HUES64 (cell line): ENCODE measurements at regions not wholly inside any gene's neighbourhood (a gene's known extent, or its start where the extent isn't known, plus 50 kb on each side); places are given as distances from the start of the nearest gene placed in this dataset.

Experiments used
- H3K27ac ChIP-seq: 2 replicates; pipeline ENCODE4 v1.7.0; 2013; ENCODE audit warnings: low read depth, low read length, inconsistent platforms
- H3K27me3 ChIP-seq: 2 replicates; pipeline ENCODE4 v1.6.1; 2013; ENCODE audit warnings: mild to moderate bottlenecking, low read length; ENCODE audit not compliant: insufficient read depth
- H3K36me3 ChIP-seq: 2 replicates; pipeline ENCODE4 v1.6.1; 2013; ENCODE audit warnings: mild to moderate bottlenecking, low read length; ENCODE audit not compliant: insufficient read depth
- H3K4me1 ChIP-seq: 2 replicates; pipeline ENCODE4 v1.6.1; 2013; ENCODE audit warnings: mild to moderate bottlenecking, low read length, moderate library complexity; ENCODE audit not compliant: insufficient read depth
- H3K4me3 ChIP-seq: 2 replicates; pipeline ENCODE4 v1.5.1; 2013; ENCODE audit warnings: mild to moderate bottlenecking, low read length, moderate library complexity
- H3K9ac ChIP-seq: 2 replicates; pipeline ENCODE4 v1.6.1; 2013; ENCODE audit warnings: mild to moderate bottlenecking, low read depth, low read length
- H3K9me3 ChIP-seq: 2 replicates; pipeline ENCODE4 v1.6.1; 2013; ENCODE audit warnings: low read depth, low read length; ENCODE audit not compliant: insufficient read depth
- WGBS: fragments of 150-250, 120-280 bp; methylation state at CpG from one replicate; pipeline ENCODE4 v1.1.7; 2013; ENCODE audit warnings: missing lambda C conversion rate; 5-methylcytosine and 5-hydroxymethylcytosine counted together

GRCh38 chr1:57826535-57826934, 402.7 kb upstream of the DAB1 start:
- Histone ChIP-seq H3K9me3 (no peaks in the 10 kb centered on the region), H3K36me3 (no peaks in the 10 kb centered on the region), H3K27ac (no peak overlapping the region), H3K4me3 (no peak overlapping the region), H3K9ac (no peak overlapping the region), H3K27me3 (no peaks in the 10 kb centered on the region), H3K4me1 (no peaks in the 10 kb centered on the region)
- 94% methylated on average over 2 of the region's 2 CpGs for WGBS

DNA sequence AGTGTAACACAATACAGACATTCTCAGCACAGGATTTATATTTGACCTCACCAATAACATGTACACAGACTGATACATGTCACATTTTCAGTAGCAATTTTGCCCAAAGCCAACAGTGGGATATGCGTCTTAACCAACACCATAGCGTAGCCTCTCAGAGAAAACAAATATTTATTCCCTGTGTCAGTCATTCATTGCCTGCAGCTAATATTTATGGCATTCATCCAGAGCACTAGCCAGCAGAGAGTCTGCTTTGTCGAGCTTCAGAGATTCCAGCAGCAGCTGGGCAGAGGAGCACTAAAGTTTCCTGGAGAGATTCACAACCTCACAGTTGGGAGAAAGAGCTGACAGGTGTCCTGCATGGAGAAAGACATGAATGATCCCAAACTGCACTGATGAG, 400.7 kb upstream of the DAB1 start:
- no peak overlapping the region for H3K27ac ChIP-seq
- no peaks in the 10 kb centered on the region for H3K27me3 ChIP-seq
- no peaks in the 10 kb centered on the region for H3K36me3 ChIP-seq
- no peaks in the 10 kb centered on the region for H3K9me3 ChIP-seq
- no peaks in the 10 kb centered on the region for H3K4me1 ChIP-seq
- no peak overlapping the region for H3K4me3 ChIP-seq
- H3K9ac ChIP-seq, result no peak overlapping the region
- 92% methylated on average over 3 of the region's 3 CpGs for WGBS

- Histone ChIP-seq H3K9me3 (no peaks in the 10 kb centered on the region), H3K4me3 (no peak overlapping the region), H3K9ac (no peak overlapping the region), H3K27me3 (no peaks in the 10 kb centered on the region), H3K27ac (no peak overlapping the region), H3K4me1 (no peaks in the 10 kb centered on the region), H3K36me3 (no peaks in the 10 kb centered on the region)
- 93% methylated on average over 5 of the region's 6 CpGs for WGBS
These were observed 396.7 kb upstream of the DAB1 start for GRCh38 chr1:57820356-57821095.

DNA sequence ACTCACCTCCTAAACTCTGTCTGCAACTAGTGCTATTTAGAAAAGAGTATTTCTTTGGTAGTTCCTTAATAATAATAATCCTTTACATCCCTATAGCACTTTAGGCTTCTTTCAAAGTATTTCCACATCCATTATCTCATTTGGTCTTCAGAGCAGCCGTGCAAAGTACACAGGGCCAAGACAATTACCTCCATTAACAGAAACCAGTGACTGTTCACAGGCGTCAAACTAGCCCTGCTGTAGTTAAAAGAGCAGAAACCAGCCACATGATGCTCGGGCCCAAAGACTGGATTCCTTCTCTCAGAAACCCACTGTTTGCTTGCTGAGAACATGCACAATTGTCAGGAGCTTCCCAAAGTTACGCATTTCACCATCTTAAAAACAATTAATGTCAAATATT, 396.0 kb upstream of the DAB1 start:
- no peaks in the 10 kb centered on the region for H3K27me3 ChIP-seq
- H3K9ac ChIP-seq, result no peak overlapping the region
- H3K27ac ChIP-seq, result no peak overlapping the region
- WGBS, result 86% methylated on average over 4 of the region's 4 CpGs
- H3K4me3 ChIP-seq, result no peak overlapping the region
- H3K4me1 ChIP-seq, result no peaks in the 10 kb centered on the region
- no peaks in the 10 kb centered on the region for H3K36me3 ChIP-seq
- H3K9me3 ChIP-seq, result no peaks in the 10 kb centered on the region

DNA sequence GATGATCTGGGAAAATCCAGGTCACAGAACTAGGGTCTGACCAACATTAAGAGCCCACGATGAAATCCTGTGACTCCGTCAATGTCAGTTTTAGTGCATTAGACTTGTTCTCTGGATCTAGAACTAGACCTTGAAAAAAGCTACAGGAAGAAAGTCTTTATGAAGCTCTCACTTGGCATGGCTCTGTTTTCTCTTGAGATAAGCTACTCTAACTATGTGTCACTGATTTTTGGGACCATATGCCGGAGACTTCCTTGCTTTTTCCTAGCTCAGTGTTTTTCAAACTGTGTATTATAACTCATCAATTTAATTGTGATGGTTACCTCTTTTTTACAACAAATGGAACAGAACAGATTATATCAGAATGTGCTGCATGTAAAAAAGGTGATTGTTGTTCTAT, 379.7 kb upstream of the DAB1 start:
- Histone ChIP-seq H3K9me3 (no peaks in the 10 kb centered on the region), H3K4me1 (peaks cover 7% of the 10 kb centered on the region; the same call in 1 of the 2 replicates), H3K27me3 (no peaks in the 10 kb centered on the region), H3K36me3 (no peaks in the 10 kb centered on the region), H3K27ac (no peak overlapping the region), H3K9ac (no peak overlapping the region), H3K4me3 (no peak overlapping the region)
- 97% methylated on average over 3 of the region's 3 CpGs for WGBS

- WGBS, result 95% methylated on average over 3 of the region's 3 CpGs
- H3K27ac ChIP-seq, result no peak overlapping the region
- peaks cover 24% of the 10 kb centered on the region for H3K4me1 ChIP-seq
These were observed 376.5 kb upstream of the DAB1 start for GRCh38 chr1:57800376-57800775.

DNA sequence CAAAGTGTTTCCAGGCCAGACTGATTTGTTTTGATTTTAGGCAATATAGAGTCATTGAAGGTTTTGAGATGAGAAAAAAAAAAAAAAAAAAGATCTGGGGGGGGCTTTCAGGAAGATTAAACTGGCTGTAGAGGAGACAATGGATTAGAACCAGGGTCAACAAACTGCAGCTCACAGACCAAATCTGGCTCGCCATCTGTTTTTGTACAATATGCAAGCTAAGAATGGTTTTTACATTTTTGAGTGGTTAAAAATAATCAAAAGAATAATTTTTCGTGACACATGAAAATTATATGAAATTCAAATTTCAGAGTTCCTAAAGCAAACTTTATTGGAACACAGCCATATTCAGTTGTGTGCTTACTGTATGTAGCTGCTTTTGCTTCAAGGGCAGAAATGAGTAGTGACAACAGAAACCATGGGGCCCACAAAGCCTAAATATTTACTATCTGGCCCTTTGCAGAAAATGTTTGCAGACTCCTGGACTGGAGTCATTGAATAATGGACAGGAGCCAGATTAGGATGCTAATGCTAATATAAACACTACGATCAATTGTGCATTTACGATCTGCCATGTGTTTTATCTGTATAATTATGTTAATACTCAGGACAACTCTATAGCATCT, 375.7 kb upstream of the DAB1 start:
- H3K4me1 ChIP-seq, result peaks cover 20% of the 10 kb centered on the region
- 80% methylated on average over 3 of the region's 4 CpGs for WGBS

More at GRCh38 chr1:57800376-57800775, 376.5 kb upstream of the DAB1 start:
- H3K9me3 ChIP-seq, result no peaks in the 10 kb centered on the region
- H3K4me3 ChIP-seq, result no peak overlapping the region
- H3K36me3 ChIP-seq, result no peaks in the 10 kb centered on the region
- H3K9ac ChIP-seq, result no peak overlapping the region
- no peaks in the 10 kb centered on the region for H3K27me3 ChIP-seq

DNA sequence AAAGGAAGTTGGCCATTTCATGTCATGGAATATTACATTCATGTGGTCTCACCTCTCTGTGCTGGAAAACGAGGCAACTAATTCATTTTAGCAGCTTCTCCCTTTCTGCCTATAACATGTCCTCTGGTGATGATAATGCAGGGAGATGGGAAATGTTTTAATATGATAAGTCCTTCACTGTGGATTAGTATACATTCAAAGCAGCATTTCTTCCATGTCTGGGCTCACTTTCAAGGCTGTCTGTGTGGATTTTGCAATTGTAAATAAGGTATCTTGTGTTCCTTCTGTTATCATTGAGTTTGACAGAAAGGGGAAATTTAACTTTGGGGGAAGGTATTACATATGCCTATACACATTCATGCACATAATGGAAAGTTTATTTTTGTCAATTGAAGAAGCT, 374.7 kb upstream of the DAB1 start:
- peaks cover 17% of the 10 kb centered on the region for H3K4me1 ChIP-seq
- H3K4me3 ChIP-seq, result no peak overlapping the region
- no peaks in the 10 kb centered on the region for H3K27me3 ChIP-seq
- no peak overlapping the region for H3K27ac ChIP-seq
- H3K36me3 ChIP-seq, result no peaks in the 10 kb centered on the region
- H3K9me3 ChIP-seq, result no peaks in the 10 kb centered on the region
- H3K9ac ChIP-seq, result no peak overlapping the region
- 83% methylated on average over 1 of the region's 1 CpG for WGBS

More for the DNA sequence above, 375.7 kb upstream of the DAB1 start:
- no peak overlapping the region for H3K9ac ChIP-seq
- no peak overlapping the region for H3K4me3 ChIP-seq
- H3K27me3 ChIP-seq, result no peaks in the 10 kb centered on the region
- H3K9me3 ChIP-seq, result no peaks in the 10 kb centered on the region
- no peak overlapping the region for H3K27ac ChIP-seq
- H3K36me3 ChIP-seq, result no peaks in the 10 kb centered on the region

GRCh38 chr1:57797084-57797483, 373.2 kb upstream of the DAB1 start:
- Histone ChIP-seq H3K4me3 (no peak overlapping the region), H3K27me3 (no peaks in the 10 kb centered on the region), H3K9ac (no peak overlapping the region), H3K4me1 (peaks cover 17% of the 10 kb centered on the region), H3K36me3 (no peaks in the 10 kb centered on the region), H3K27ac (peak overlapping the region; percentile 7; the same call in 1 of the 2 replicates), H3K9me3 (no peaks in the 10 kb centered on the region)
- 30% methylated on average over 3 of the region's 3 CpGs for WGBS

DNA sequence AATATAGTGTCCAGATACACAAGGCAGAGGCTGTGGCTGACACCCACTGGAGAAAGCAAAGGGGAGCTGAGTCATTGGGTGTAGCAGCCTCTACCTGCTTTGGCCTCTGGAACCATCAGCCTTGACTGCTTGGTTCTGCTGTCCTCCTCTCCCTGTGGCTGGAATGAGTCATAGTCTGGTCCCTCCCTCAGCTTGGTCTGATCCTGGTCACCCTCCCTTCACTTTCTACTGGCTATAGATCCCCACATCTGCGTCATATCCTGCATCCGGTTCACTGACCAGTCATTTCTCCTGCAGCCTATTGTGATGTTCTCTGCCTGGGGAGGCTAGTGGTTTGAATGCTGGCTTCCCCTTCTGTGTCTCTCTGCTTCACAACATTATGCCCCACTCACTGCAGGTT, 372.8 kb upstream of the DAB1 start:
- Histone ChIP-seq H3K9me3 (no peaks in the 10 kb centered on the region), H3K4me1 (peaks cover 17% of the 10 kb centered on the region), H3K27me3 (no peaks in the 10 kb centered on the region), H3K27ac (no peak overlapping the region), H3K4me3 (no peak overlapping the region), H3K36me3 (no peaks in the 10 kb centered on the region), H3K9ac (no peak overlapping the region)
- WGBS, result 79% methylated on average over 2 of the region's 2 CpGs

DNA sequence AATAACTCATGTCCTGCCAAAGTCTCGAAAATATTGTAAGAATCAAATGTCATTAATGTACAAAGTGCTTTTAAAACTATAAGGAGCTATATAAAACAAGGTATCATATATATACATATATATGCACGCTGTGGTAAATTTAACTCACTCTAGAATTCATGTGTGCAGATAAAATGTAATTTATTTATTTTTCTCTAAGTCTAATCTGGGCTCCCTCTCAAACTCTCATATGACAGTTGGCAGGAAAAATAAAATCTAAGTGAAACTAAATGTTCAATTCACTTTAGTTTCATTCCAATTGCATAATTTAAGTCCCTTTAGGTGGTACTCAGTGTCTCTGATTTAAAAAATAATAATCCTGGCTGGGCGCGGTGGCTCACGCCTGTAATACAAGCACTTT, 372.0 kb upstream of the DAB1 start:
- no peaks in the 10 kb centered on the region for H3K27me3 ChIP-seq
- no peak overlapping the region for H3K9ac ChIP-seq
- 97% methylated on average over 3 of the region's 5 CpGs for WGBS
- no peaks in the 10 kb centered on the region for H3K9me3 ChIP-seq
- H3K27ac ChIP-seq, result no peak overlapping the region
- H3K36me3 ChIP-seq, result no peaks in the 10 kb centered on the region
- peaks cover 23% of the 10 kb centered on the region for H3K4me1 ChIP-seq
- H3K4me3 ChIP-seq, result no peak overlapping the region
